ENCODE measurements at regions not wholly inside any gene's neighbourhood (a gene's known extent, or its start where the extent isn't known, plus 50 kb on each side); places are given as distances from the start of the nearest gene placed in this dataset.

DNA sequence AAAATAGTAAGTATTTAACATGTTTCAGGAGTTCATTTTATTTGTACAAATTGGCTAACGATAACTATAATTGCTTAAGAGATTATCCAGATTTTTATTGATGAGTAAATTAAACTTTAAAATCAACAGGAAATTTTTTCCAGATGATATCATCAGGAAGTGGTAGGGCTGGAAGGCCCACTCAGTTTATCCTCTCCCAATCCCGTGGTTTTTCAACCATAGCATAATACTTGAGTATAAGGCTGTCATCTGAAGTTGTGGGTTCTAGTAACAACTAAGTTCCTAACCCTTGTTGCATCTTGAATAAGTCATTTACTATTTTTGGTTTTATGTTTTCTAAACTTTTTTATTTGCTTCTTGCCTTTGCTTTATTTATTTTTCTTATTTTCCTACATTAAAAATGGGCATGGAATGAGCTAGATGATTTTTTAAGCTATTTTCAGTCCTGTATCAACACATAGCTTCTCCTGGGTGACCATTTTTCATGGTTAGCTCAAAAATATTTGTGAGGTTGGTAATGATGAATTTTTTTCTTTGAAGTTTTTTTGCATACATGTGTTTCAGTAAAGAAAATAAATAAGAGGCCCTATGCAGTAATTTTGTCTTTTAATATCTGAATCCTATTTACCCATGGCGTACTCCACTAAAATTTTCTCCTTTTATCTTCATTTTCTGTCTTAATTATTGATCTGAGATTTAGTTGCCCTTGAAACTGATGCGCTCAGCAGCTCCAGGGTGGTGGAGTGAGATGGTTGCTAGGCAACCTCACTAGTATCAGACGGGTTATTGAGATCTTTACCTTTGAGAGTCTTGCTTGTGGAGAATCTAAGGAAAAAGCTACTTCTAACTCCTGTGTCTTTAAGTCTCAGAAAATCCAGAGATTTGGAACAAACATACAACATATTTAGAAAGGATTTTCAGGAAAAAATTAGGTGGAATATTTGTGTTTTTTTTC lies 452.0 kb upstream of the CCDC179 start:
- no peak overlapping the region for H3K4me3 ChIP-seq
- 36 to 53% (median 39%) methylated on average over 5 of the region's 5 CpGs for WGBS, 4 donors

DNA sequence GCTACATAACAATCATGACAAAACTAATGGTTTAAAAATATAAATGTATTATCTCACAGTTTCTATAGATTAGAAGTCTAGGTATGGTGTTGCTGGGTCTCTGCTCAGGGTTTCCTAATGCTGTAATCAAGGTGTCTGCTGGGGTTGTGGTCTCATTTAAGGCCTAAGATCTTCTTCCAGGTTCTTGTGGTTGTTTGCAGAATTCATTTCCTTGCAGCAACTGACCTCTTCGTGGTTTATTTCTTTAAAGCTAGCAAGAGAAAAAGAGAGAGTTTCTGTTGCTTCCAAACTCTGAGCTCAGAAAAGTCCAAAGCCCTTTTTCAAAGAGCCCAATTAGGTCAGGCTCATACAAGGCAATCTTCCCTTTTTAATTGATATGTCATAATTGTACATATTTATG lies 452.7 kb upstream of the CCDC179 start:
- 24 to 73% (median 65%) methylated on average over 1 of the region's 1 CpG for WGBS, 4 donors
- H3K9me3 ChIP-seq (replicated peaks in 1 of 3) = no peaks in the 10 kb centered on the region
- no peak overlapping the region for H3K4me3 ChIP-seq

More for the DNA sequence above, 452.0 kb upstream of the CCDC179 start:
- DNase-seq = no peak
- Histone ChIP-seq H3K27ac (no peak overlapping the region), H3K36me3 (replicated peaks in 1 of 2) (no peaks in the 10 kb centered on the region), H3K27me3 (no peaks in the 10 kb centered on the region), H3K4me1 (replicated peaks in 1 of 2) (no peaks in the 10 kb centered on the region), H3K9me3 (replicated peaks in 1 of 3) (no peaks in the 10 kb centered on the region)
- intact Hi-C loops (cut with DNase I) = no loop called here
- no peak for TF ChIP-seq POLR2A (IDR thresholded peaks at IDR 0.05)
- TF ChIP-seq, protein P1, sequence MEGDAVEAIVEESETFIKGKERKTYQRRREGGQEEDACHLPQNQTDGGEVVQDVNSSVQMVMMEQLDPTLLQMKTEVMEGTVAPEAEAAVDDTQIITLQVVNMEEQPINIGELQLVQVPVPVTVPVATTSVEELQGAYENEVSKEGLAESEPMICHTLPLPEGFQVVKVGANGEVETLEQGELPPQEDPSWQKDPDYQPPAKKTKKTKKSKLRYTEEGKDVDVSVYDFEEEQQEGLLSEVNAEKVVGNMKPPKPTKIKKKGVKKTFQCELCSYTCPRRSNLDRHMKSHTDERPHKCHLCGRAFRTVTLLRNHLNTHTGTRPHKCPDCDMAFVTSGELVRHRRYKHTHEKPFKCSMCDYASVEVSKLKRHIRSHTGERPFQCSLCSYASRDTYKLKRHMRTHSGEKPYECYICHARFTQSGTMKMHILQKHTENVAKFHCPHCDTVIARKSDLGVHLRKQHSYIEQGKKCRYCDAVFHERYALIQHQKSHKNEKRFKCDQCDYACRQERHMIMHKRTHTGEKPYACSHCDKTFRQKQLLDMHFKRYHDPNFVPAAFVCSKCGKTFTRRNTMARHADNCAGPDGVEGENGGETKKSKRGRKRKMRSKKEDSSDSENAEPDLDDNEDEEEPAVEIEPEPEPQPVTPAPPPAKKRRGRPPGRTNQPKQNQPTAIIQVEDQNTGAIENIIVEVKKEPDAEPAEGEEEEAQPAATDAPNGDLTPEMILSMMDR (IDR thresholded peaks at IDR 0.05) = no peak

DNA sequence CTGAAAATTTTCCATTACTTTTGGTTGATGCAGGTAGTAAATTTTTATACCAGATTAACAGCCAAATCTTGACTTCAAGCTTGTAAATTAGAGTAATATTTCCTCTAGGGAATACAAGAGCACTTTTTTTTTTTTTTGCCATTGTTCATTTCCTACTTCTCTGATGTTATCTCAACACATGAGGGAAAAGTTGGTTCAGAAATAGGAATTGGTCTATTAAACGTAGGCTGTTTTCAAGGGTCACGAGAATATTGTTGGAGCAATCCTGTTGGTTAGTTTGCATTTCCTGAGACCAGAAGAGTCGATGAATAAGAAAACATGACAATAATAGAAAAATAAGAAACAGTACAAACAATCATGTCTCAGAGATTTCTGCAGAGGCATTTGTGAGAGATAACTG lies 453.9 kb upstream of the CCDC179 start:
- H3K9me3 ChIP-seq (replicated peaks in 1 of 3) = no peaks in the 10 kb centered on the region
- no peaks in the 10 kb centered on the region for H3K27me3 ChIP-seq
- 65 to 73% (median 69%) methylated on average over 3 of the region's 3 CpGs for WGBS, 4 donors
- intact Hi-C loops (cut with DNase I) = no loop called here
- no peaks in the 10 kb centered on the region for H3K36me3 ChIP-seq (replicated peaks in 1 of 2)
- TF ChIP-seq, protein P1 (IDR thresholded peaks at IDR 0.05) = no peak
- no peak for TF ChIP-seq POLR2A (IDR thresholded peaks at IDR 0.05)
- H3K4me1 ChIP-seq (replicated peaks in 1 of 2) = no peaks in the 10 kb centered on the region
- no peak overlapping the region for H3K4me3 ChIP-seq
- DNase-seq = no peak
- no peak overlapping the region for H3K27ac ChIP-seq

More for the DNA sequence above, 452.7 kb upstream of the CCDC179 start:
- Histone ChIP-seq H3K36me3 (replicated peaks in 1 of 2) (no peaks in the 10 kb centered on the region), H3K4me1 (replicated peaks in 1 of 2) (no peaks in the 10 kb centered on the region), H3K27ac (no peak overlapping the region), H3K27me3 (no peaks in the 10 kb centered on the region)
- DNase-seq = no peak
- intact Hi-C loops (cut with DNase I) = no loop called here
- no peak for TF ChIP-seq POLR2A (IDR thresholded peaks at IDR 0.05)
- TF ChIP-seq, protein P1 (IDR thresholded peaks at IDR 0.05) = no peak

DNA sequence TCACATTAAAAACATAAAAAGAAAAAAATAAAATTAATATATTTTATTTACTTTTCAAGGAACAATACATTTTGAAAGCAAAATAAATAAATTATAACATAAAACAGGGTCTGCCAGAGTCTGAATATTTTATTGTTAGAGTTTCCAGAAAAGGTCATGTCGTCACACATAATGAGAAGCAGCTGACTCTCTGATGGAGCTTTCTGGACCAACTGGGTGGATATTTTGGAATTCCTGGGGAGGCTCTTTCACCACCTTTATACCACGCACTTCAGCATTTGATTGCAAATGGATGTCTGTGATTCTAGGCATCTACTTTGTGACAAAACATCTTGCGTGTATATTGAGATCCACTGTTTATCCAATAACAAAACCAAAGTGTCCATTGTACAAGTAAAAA lies 455.0 kb upstream of the CCDC179 start:
- TF ChIP-seq, protein P1 (IDR thresholded peaks at IDR 0.05) = no peak
- no peak for TF ChIP-seq POLR2A (IDR thresholded peaks at IDR 0.05)
- 76 to 96% (median 90%) methylated on average over 3 of the region's 3 CpGs for WGBS, 4 donors

More for the DNA sequence above, 455.0 kb upstream of the CCDC179 start:
- Histone ChIP-seq H3K27me3 (no peaks in the 10 kb centered on the region), H3K4me3 (no peak overlapping the region), H3K4me1 (replicated peaks in 1 of 2) (no peaks in the 10 kb centered on the region), H3K9me3 (replicated peaks in 1 of 3) (no peaks in the 10 kb centered on the region), H3K36me3 (replicated peaks in 1 of 2) (no peaks in the 10 kb centered on the region), H3K27ac (no peak overlapping the region)
- intact Hi-C loops (cut with DNase I) = no loop called here
- DNase-seq = no peak
